ENCODE measurements at regions not wholly inside any gene's neighbourhood (a gene's known extent, or its start where the extent isn't known, plus 50 kb on each side); places are given as distances from the start of the nearest gene placed in this dataset.

DNA sequence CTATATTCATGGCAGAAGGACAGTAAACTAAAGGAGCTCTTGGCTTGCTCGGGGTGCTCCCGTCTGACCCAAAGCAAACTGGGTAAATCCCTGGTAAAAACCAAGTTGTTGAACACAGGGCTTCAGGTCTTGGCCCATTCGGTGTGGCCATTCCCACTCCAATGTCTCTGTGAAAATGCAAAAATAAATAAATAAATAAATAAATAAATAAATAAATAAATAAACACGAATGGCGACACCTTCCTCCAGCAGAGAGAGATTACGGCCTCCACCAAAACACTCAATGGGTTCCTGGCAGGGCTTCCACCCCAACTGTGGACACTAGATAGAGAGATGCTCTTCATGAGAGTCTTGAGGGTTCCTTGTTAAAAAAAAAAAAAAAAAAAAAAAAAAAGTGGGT is 325.3 kb downstream of the SOX9 start:
- TF ChIP-seq EZH2phosphoT487 (IDR thresholded peaks at IDR 0.05; ENCODE audit: low read length): no peak
- TF ChIP-seq, protein P1, sequence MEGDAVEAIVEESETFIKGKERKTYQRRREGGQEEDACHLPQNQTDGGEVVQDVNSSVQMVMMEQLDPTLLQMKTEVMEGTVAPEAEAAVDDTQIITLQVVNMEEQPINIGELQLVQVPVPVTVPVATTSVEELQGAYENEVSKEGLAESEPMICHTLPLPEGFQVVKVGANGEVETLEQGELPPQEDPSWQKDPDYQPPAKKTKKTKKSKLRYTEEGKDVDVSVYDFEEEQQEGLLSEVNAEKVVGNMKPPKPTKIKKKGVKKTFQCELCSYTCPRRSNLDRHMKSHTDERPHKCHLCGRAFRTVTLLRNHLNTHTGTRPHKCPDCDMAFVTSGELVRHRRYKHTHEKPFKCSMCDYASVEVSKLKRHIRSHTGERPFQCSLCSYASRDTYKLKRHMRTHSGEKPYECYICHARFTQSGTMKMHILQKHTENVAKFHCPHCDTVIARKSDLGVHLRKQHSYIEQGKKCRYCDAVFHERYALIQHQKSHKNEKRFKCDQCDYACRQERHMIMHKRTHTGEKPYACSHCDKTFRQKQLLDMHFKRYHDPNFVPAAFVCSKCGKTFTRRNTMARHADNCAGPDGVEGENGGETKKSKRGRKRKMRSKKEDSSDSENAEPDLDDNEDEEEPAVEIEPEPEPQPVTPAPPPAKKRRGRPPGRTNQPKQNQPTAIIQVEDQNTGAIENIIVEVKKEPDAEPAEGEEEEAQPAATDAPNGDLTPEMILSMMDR (IDR thresholded peaks at IDR 0.05; ENCODE audit: low read length): no peak
